ENCODE measurements at regions not wholly inside any gene's neighbourhood (a gene's known extent, or its start where the extent isn't known, plus 50 kb on each side); places are given as distances from the start of the nearest gene placed in this dataset.

- Histone ChIP-seq H3K27me3 (no peaks in the 10 kb centered on the region), H3K4me1 (ENCODE audit: low read depth) (no peaks in the 10 kb centered on the region), H3K9me3 (ENCODE audit: low read depth) (no peaks in the 10 kb centered on the region), H3K36me3 (no peaks in the 10 kb centered on the region), H3K4me3 (no peak overlapping the region), H3K27ac (no peak overlapping the region)
- TF ChIP-seq CTCF (IDR thresholded peaks at IDR 0.05; ENCODE audit: low read depth, low read length): no peak
- no peak for DNase-seq (ENCODE audit: low read depth in 1 of 2, low spot score in 1 of 2)
Observed at GRCh38 chr7:41608447-41608846, 94.4 kb downstream of the INHBA start.

- no peak for TF ChIP-seq CTCF (IDR thresholded peaks at IDR 0.05; ENCODE audit: low read depth, low read length)
- no peak overlapping the region for H3K4me3 ChIP-seq
- H3K4me1 ChIP-seq (ENCODE audit: low read depth): no peaks in the 10 kb centered on the region
Observed at GRCh38 chr7:41603985-41604384, 98.9 kb downstream of the INHBA start.

GRCh38 chr7:41599760-41600159, 103.1 kb downstream of the INHBA start:
- no peak for DNase-seq (ENCODE audit: low read depth in 1 of 2, low spot score in 1 of 2)
- no peaks in the 10 kb centered on the region for H3K36me3 ChIP-seq
- TF ChIP-seq CTCF (IDR thresholded peaks at IDR 0.05; ENCODE audit: low read depth, low read length): no peak

More at GRCh38 chr7:41603985-41604384, 98.9 kb downstream of the INHBA start:
- Histone ChIP-seq H3K9me3 (ENCODE audit: low read depth) (no peaks in the 10 kb centered on the region), H3K27ac (no peak overlapping the region), H3K36me3 (no peaks in the 10 kb centered on the region), H3K27me3 (no peaks in the 10 kb centered on the region)
- DNase-seq (ENCODE audit: low read depth in 1 of 2, low spot score in 1 of 2): no peak

GRCh38 chr7:41592794-41593193, 110.1 kb downstream of the INHBA start:
- H3K9me3 ChIP-seq (ENCODE audit: low read depth): no peaks in the 10 kb centered on the region
- no peak overlapping the region for H3K27ac ChIP-seq
- no peaks in the 10 kb centered on the region for H3K4me1 ChIP-seq (ENCODE audit: low read depth)
- no peak for TF ChIP-seq CTCF (IDR thresholded peaks at IDR 0.05; ENCODE audit: low read depth, low read length)
- no peak overlapping the region for H3K4me3 ChIP-seq
- H3K27me3 ChIP-seq: no peaks in the 10 kb centered on the region
- no peak for DNase-seq (ENCODE audit: low read depth in 1 of 2, low spot score in 1 of 2)
- H3K36me3 ChIP-seq: no peaks in the 10 kb centered on the region

More at GRCh38 chr7:41599760-41600159, 103.1 kb downstream of the INHBA start:
- H3K9me3 ChIP-seq (ENCODE audit: low read depth): no peaks in the 10 kb centered on the region
- H3K4me3 ChIP-seq: no peak overlapping the region
- H3K4me1 ChIP-seq (ENCODE audit: low read depth): no peaks in the 10 kb centered on the region
- H3K27me3 ChIP-seq: no peaks in the 10 kb centered on the region
- H3K27ac ChIP-seq: no peak overlapping the region

GRCh38 chr7:41592236-41592635, 110.7 kb downstream of the INHBA start:
- no peaks in the 10 kb centered on the region for H3K9me3 ChIP-seq (ENCODE audit: low read depth)
- no peaks in the 10 kb centered on the region for H3K36me3 ChIP-seq
- no peak for DNase-seq (ENCODE audit: low read depth in 1 of 2, low spot score in 1 of 2)
- no peak overlapping the region for H3K4me3 ChIP-seq
- no peak for TF ChIP-seq CTCF (IDR thresholded peaks at IDR 0.05; ENCODE audit: low read depth, low read length)
- H3K27me3 ChIP-seq: no peaks in the 10 kb centered on the region
- no peak overlapping the region for H3K27ac ChIP-seq
- no peaks in the 10 kb centered on the region for H3K4me1 ChIP-seq (ENCODE audit: low read depth)

GRCh38 chr7:41590986-41591385, 111.9 kb downstream of the INHBA start:
- Histone ChIP-seq H3K4me1 (ENCODE audit: low read depth) (no peaks in the 10 kb centered on the region), H3K27ac (no peak overlapping the region), H3K36me3 (no peaks in the 10 kb centered on the region), H3K9me3 (ENCODE audit: low read depth) (no peaks in the 10 kb centered on the region), H3K4me3 (no peak overlapping the region), H3K27me3 (no peaks in the 10 kb centered on the region)
- DNase-seq (ENCODE audit: low read depth in 1 of 2, low spot score in 1 of 2): no peak
- TF ChIP-seq CTCF (IDR thresholded peaks at IDR 0.05; ENCODE audit: low read depth, low read length): no peak
